OCI-LY7 (cell line): ENCODE measurements at regions not wholly inside any gene's neighbourhood (a gene's known extent, or its start where the extent isn't known, plus 50 kb on each side); places are given as distances from the start of the nearest gene placed in this dataset.

Experiments
- BruUV-seq: library from RNA; stranded (reverse); fragments of 400-500 nt; replicated peaks from 2 replicates; lab custom pipeline; 2021; lab: Mats Ljungman, UMichigan
- CTCF ChIA-PET: fragments of 300-600 bp; sonication (Branson Sonifier 250); formaldehyde crosslinking; loops from one replicate; lab custom pipeline; 2022; ENCODE audit warnings: antibody characterized with exemption; ENCODE audit not compliant: unreplicated experiment; lab: Charles Lee
- POLR2A ChIA-PET: fragments of 300-600 bp; sonication (Branson Sonifier 250); formaldehyde crosslinking; loops from one replicate; lab custom pipeline; 2022; ENCODE audit warnings: antibody characterized with exemption; lab: Charles Lee
- DNase-seq: peaks from one replicate; pipeline ENCODE4 v3.0.0-alpha.2; 2015; ENCODE audit warnings: low spot score
- H2AFZ ChIP-seq: fragments of 200-600 bp; sonication (generic), shearing (Covaris generic); 2 replicates; pipeline ENCODE4 v1.6.1; 2014; ENCODE audit warnings: mild to moderate bottlenecking, antibody characterized with exemption, low read length, moderate library complexity
- H3K27ac ChIP-seq: fragments of 200-600 bp; sonication (generic); 2 replicates; pipeline ENCODE4 v1.5.1; 2014; ENCODE audit warnings: mixed run types, low read depth, mild to moderate bottlenecking, moderate library complexity, low read length, inconsistent platforms; ENCODE audit not compliant: poor library complexity, severe bottlenecking
- H3K36me3 ChIP-seq: fragments of 200-600 bp; sonication (generic); 2 replicates; pipeline ENCODE4 v1.6.1; 2014; ENCODE audit warnings: mild to moderate bottlenecking, antibody characterized with exemption, low read length, moderate library complexity, mixed read lengths; ENCODE audit not compliant: insufficient read depth
- H3K4me1 ChIP-seq: fragments of 200-600 bp; sonication (generic); 2 replicates; pipeline ENCODE4 v1.5.1; 2014; ENCODE audit warnings: mild to moderate bottlenecking, low read length; ENCODE audit not compliant: insufficient read depth, poor library complexity, severe bottlenecking
- H3K4me2 ChIP-seq: fragments of 200-600 bp; sonication (generic); 2 replicates; pipeline ENCODE4 v1.6.1; 2014; ENCODE audit warnings: mild to moderate bottlenecking, low read length
- H3K4me3 ChIP-seq: fragments of 200-600 bp; sonication (generic); 2 replicates; pipeline ENCODE4 v1.5.1; 2014; ENCODE audit warnings: mild to moderate bottlenecking, low read depth, low read length; ENCODE audit not compliant: poor library complexity, severe bottlenecking
- H3K79me2 ChIP-seq: fragments of 200-600 bp; sonication (generic); 2 replicates; pipeline ENCODE4 v1.6.1; 2016; ENCODE audit warnings: low read depth, mild to moderate bottlenecking, low read length, moderate library complexity, mixed read lengths; ENCODE audit not compliant: insufficient read depth
- H3K9me2 ChIP-seq: fragments of 200-600 bp; sonication (generic); 2 replicates; pipeline ENCODE4 v1.6.1; 2016; ENCODE audit warnings: mild to moderate bottlenecking, low read length, mixed read lengths; ENCODE audit not compliant: insufficient read depth
- H3K9me3 ChIP-seq: fragments of 200-600 bp; sonication (generic); 2 replicates; pipeline ENCODE4 v1.6.1; 2014; ENCODE audit warnings: mild to moderate bottlenecking, mixed run types, low read length, mixed read lengths
- H4K20me1 ChIP-seq: fragments of 200-600 bp; sonication (generic); 2 replicates; pipeline ENCODE4 v1.6.1; 2014; ENCODE audit warnings: mild to moderate bottlenecking, antibody characterized with exemption, low read length, moderate library complexity, mixed read lengths; ENCODE audit not compliant: insufficient read depth
- CTCF ChIP-seq: fragments of 200-600 bp; sonication (generic); conservative IDR thresholded peaks from 2 replicates; pipeline ENCODE4 v1.5.1; 2014; ENCODE audit warnings: mild to moderate bottlenecking, antibody characterized with exemption, low read length, moderate library complexity, mixed read lengths
- EZH2phosphoT487 ChIP-seq: fragments of 200-600 bp; sonication (generic); IDR thresholded peaks from 2 replicates; pipeline ENCODE4 v1.6.1; 2018; ENCODE audit warnings: low read depth, borderline replicate concordance, mild to moderate bottlenecking, mixed run types, antibody characterized with exemption, low read length, moderate library complexity, mixed read lengths
- intact Hi-C: fragments of 100-400 bp; cut with micrococcal nuclease; formaldehyde crosslinking; loops from one replicate; pipeline ENCODE4 v1.10.0; 2022; ENCODE audit not compliant: unreplicated experiment

DNA sequence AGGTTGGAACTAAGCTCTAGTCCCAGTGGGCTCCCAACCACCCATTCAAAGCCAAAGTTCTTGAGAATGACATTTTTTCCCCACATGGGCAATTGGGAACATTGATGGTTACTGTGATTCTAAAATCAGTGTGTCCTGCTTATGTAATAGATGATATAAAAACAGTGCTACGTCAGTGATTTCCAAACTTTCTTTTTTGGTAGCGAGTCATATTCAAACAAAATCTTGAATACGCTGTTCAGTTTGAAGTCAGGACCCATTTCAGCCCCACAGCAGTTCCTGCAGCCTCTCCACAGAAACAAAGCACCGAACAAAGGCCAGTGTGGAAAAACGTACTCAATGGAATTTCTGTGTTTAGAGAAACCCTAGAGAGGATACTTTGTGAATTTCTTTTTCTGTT lies 170.0 kb upstream of the OLIG3 start:
- TF ChIP-seq EZH2phosphoT487 (no peak), CTCF (no peak)
- H3K27ac ChIP-seq, result no peak overlapping the region
- no peak overlapping the region for H2AFZ ChIP-seq
- H3K4me2 ChIP-seq, result no peak overlapping the region
- H3K79me2 ChIP-seq, result no peaks in the 10 kb centered on the region
- no peak overlapping the region for H3K4me3 ChIP-seq
- H4K20me1 ChIP-seq, result no peaks in the 10 kb centered on the region
- BruUV-seq, result no TSS peak
- no peaks in the 10 kb centered on the region for H3K9me3 ChIP-seq
- CTCF ChIA-PET, result no interaction called here
- H3K36me3 ChIP-seq, result no peaks in the 10 kb centered on the region
- H3K4me1 ChIP-seq, result peaks cover 4% of the 10 kb centered on the region
- intact Hi-C loops, result loop anchor here (5.0 kb wide), 1 partner anchor 338 kb away; no protein-coding TSS in a partner anchor
- DNase-seq, result no peak
- no peaks in the 10 kb centered on the region for H3K9me2 ChIP-seq
- POLR2A ChIA-PET, result interaction anchor here (0.6 kb wide), 1 partner anchor 252 kb away, joined by 3 read pairs; no protein-coding TSS in a partner anchor

- no peak overlapping the region for H3K4me2 ChIP-seq
- BruUV-seq, result no TSS peak
- no peaks in the 10 kb centered on the region for H4K20me1 ChIP-seq
- no peaks in the 10 kb centered on the region for H3K9me3 ChIP-seq
- H3K79me2 ChIP-seq, result no peaks in the 10 kb centered on the region
- peaks cover 3% of the 10 kb centered on the region for H3K4me1 ChIP-seq
- H3K9me2 ChIP-seq, result no peaks in the 10 kb centered on the region
- no peak for DNase-seq
- intact Hi-C loops, result no loop called here
- TF ChIP-seq EZH2phosphoT487 (no peak), CTCF (no peak)
- no peak overlapping the region for H2AFZ ChIP-seq
- ChIA-PET POLR2A (interaction anchor here (1.0 kb wide), 1 partner anchor 212 kb away, joined by 3 read pairs; no protein-coding TSS in a partner anchor), CTCF (no interaction called here)
- no peak overlapping the region for H3K4me3 ChIP-seq
- no peak overlapping the region for H3K27ac ChIP-seq
- no peaks in the 10 kb centered on the region for H3K36me3 ChIP-seq
Measured at GRCh38 chr6:137665342-137665934, 171.2 kb upstream of the OLIG3 start.

DNA sequence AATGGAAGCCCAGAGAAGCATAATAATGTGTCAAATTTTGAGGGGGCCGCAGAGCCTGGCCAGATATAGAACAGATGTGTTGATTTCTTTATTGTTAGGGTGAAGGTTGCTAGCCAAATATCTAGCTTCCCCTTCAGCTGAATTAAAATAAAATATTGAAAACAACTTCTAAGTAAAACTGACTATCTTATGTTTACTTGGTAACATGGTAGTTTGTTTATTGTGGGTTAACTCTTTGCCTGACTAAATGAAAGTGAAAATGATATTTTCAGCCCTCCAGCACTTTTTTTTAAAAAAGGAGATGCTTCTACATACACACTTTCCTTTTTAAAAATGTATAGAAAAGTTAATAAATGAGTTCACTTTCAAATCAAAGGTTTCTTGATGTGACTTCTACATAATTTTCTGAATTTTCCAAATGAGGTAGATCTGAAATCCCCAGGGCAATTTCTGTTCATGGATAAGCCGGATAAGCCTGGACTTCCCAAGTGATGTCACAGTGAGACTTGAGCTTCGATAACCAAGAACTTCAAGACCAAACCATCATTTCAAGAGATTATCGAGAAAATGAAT lies 172.1 kb upstream of the OLIG3 start:
- DNase-seq, result no peak
- no peak overlapping the region for H3K4me3 ChIP-seq
- BruUV-seq, result no TSS peak
- H3K79me2 ChIP-seq, result no peaks in the 10 kb centered on the region
- no peaks in the 10 kb centered on the region for H3K4me1 ChIP-seq
- no peak overlapping the region for H2AFZ ChIP-seq
- H3K9me3 ChIP-seq, result no peaks in the 10 kb centered on the region
- 0 out of 2 replicates have a peak, but pooled peaks cover 2% of the 10 kb centered on the region for H3K9me2 ChIP-seq
- no peak overlapping the region for H3K27ac ChIP-seq
- intact Hi-C loops, result no loop called here
- no peaks in the 10 kb centered on the region for H4K20me1 ChIP-seq
- TF ChIP-seq EZH2phosphoT487 (no peak), CTCF (no peak)
- no peak overlapping the region for H3K4me2 ChIP-seq
- POLR2A ChIA-PET, result interaction anchor here (0.6 to 1.0 kb wide), 5 partner anchors 26 to 211 kb away, joined by 3 to 4 read pairs (median 3); no protein-coding TSS in a partner anchor
- no peaks in the 10 kb centered on the region for H3K36me3 ChIP-seq
- CTCF ChIA-PET, result no interaction called here
